Inferior parietal cortex (tissue), 1 donor: ENCODE measurements at regions not wholly inside any gene's neighbourhood (a gene's known extent, or its start where the extent isn't known, plus 50 kb on each side); places are given as distances from the start of the nearest gene placed in this dataset.

Source experiments
- DNase-seq: peaks from one replicate; pipeline ENCODE4 v3.0.0-alpha.2; 2016; ENCODE audit errors: extremely low spot score

GRCh38 chr16:49128740-49129139, 152.9 kb downstream of the CBLN1 start:
- DNase-seq = no peak

- DNase-seq = no peak
Measured at GRCh38 chr16:49127103-49127502, 154.5 kb downstream of the CBLN1 start.

GRCh38 chr16:49121636-49122035, 160.0 kb downstream of the CBLN1 start:
- DNase-seq = no peak

GRCh38 chr16:49120631-49121030, 161.0 kb downstream of the CBLN1 start:
- DNase-seq = no peak

GRCh38 chr16:49116873-49117272, 164.8 kb downstream of the CBLN1 start:
- no peak for DNase-seq

- no peak for DNase-seq
Measured at GRCh38 chr16:49115956-49116355, 165.7 kb downstream of the CBLN1 start.

- DNase-seq = no peak
Measured at GRCh38 chr16:49112754-49113153, 168.9 kb downstream of the CBLN1 start.

GRCh38 chr16:49111351-49111750, 170.3 kb downstream of the CBLN1 start:
- no peak for DNase-seq

GRCh38 chr16:49108611-49109010, 173.0 kb downstream of the CBLN1 start:
- DNase-seq = no peak

GRCh38 chr16:49103298-49103697, 178.3 kb downstream of the CBLN1 start:
- no peak for DNase-seq

- DNase-seq = no peak
Measured at GRCh38 chr16:49101997-49102396, 179.6 kb downstream of the CBLN1 start.

GRCh38 chr16:49100366-49100765, 181.3 kb downstream of the CBLN1 start:
- DNase-seq = no peak

- no peak for DNase-seq
Measured at GRCh38 chr16:49097964-49098363, 183.7 kb downstream of the CBLN1 start.

GRCh38 chr16:49096176-49096945, 185.3 kb downstream of the CBLN1 start:
- DNase-seq = no peak

- no peak for DNase-seq
Measured at GRCh38 chr16:49095539-49095938, 186.1 kb downstream of the CBLN1 start.

GRCh38 chr16:49094471-49094870, 187.2 kb downstream of the CBLN1 start:
- peak; percentile 39 for DNase-seq

- DNase-seq = peak; percentile 1
Measured at GRCh38 chr16:49093939-49094338, 187.7 kb downstream of the CBLN1 start.

- no peak for DNase-seq
Measured at GRCh38 chr16:49092704-49093103, 188.9 kb downstream of the CBLN1 start.

GRCh38 chr16:49089533-49089932, 192.1 kb downstream of the CBLN1 start:
- DNase-seq = no peak

- DNase-seq = no peak
Measured at GRCh38 chr16:49089039-49089438, 192.6 kb downstream of the CBLN1 start.

- no peak for DNase-seq
Measured at GRCh38 chr16:49085686-49086085, 196.0 kb downstream of the CBLN1 start.

GRCh38 chr16:49084628-49085390, 196.8 kb downstream of the CBLN1 start:
- no peak for DNase-seq

GRCh38 chr16:49081554-49081953, 200.1 kb downstream of the CBLN1 start:
- DNase-seq = no peak
